ENCODE measurements at regions not wholly inside any gene's neighbourhood (a gene's known extent, or its start where the extent isn't known, plus 50 kb on each side); places are given as distances from the start of the nearest gene placed in this dataset.

DNA sequence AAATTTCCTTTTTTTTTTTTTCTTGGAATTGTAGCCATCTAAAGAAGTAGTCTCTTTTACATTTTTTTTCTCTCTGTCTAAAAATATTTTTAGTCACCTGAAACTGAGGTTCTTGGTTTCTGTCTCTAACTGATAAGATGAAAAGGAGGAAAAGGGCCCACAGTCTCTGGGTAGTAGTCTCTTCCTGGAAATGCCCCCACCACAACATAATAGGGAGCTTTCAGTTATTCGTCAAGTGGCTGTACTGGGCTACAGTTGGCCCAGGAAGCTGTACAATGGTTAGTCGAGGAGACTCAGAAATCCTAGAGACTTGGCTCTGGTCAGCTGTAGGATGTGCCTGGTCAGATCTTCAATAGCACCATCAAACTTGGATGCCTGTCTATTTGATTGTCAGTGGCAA is 163.4 kb downstream of the ACTRT1 start:
- TF ChIP-seq CREB1 (CRISPR knock-in tag; IDR thresholded peaks at IDR 0.05; ENCODE audit: low read depth) = no peak
- TF ChIP-seq, protein P1, sequence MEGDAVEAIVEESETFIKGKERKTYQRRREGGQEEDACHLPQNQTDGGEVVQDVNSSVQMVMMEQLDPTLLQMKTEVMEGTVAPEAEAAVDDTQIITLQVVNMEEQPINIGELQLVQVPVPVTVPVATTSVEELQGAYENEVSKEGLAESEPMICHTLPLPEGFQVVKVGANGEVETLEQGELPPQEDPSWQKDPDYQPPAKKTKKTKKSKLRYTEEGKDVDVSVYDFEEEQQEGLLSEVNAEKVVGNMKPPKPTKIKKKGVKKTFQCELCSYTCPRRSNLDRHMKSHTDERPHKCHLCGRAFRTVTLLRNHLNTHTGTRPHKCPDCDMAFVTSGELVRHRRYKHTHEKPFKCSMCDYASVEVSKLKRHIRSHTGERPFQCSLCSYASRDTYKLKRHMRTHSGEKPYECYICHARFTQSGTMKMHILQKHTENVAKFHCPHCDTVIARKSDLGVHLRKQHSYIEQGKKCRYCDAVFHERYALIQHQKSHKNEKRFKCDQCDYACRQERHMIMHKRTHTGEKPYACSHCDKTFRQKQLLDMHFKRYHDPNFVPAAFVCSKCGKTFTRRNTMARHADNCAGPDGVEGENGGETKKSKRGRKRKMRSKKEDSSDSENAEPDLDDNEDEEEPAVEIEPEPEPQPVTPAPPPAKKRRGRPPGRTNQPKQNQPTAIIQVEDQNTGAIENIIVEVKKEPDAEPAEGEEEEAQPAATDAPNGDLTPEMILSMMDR (conservative IDR thresholded peaks at IDR 0.05; ENCODE audit: low read depth in 2 of 2) = no peak
- no peak for TF ChIP-seq EZH2 (IDR thresholded peaks at IDR 0.05; ENCODE audit: low read depth, unreplicated experiment)
- no peak for TF ChIP-seq POLR2AphosphoS5 (IDR thresholded peaks at IDR 0.05; ENCODE audit: low read depth)
- no peak for TF ChIP-seq JUNB (IDR thresholded peaks at IDR 0.05; ENCODE audit: unreplicated experiment)
- no peak for TF ChIP-seq EZH2phosphoT487 (IDR thresholded peaks at IDR 0.05; ENCODE audit: unreplicated experiment)
- TF ChIP-seq REST (IDR thresholded peaks at IDR 0.05; ENCODE audit: unreplicated experiment) = no peak
- no peak for TF ChIP-seq ZNF331 (CRISPR knock-in tag; IDR thresholded peaks at IDR 0.05; ENCODE audit: low read depth)
- TF ChIP-seq, protein P2, sequence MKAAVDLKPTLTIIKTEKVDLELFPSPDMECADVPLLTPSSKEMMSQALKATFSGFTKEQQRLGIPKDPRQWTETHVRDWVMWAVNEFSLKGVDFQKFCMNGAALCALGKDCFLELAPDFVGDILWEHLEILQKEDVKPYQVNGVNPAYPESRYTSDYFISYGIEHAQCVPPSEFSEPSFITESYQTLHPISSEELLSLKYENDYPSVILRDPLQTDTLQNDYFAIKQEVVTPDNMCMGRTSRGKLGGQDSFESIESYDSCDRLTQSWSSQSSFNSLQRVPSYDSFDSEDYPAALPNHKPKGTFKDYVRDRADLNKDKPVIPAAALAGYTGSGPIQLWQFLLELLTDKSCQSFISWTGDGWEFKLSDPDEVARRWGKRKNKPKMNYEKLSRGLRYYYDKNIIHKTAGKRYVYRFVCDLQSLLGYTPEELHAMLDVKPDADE (IDR thresholded peaks at IDR 0.05) = no peak
- no peak for TF ChIP-seq NANOG (IDR thresholded peaks at IDR 0.05; ENCODE audit: borderline replicate concordance)
- TF ChIP-seq ZNF114 (CRISPR knock-in tag; IDR thresholded peaks at IDR 0.05) = no peak
- TF ChIP-seq STAT1 (IDR thresholded peaks at IDR 0.05; ENCODE audit: unreplicated experiment) = no peak
- TF ChIP-seq, protein P3, sequence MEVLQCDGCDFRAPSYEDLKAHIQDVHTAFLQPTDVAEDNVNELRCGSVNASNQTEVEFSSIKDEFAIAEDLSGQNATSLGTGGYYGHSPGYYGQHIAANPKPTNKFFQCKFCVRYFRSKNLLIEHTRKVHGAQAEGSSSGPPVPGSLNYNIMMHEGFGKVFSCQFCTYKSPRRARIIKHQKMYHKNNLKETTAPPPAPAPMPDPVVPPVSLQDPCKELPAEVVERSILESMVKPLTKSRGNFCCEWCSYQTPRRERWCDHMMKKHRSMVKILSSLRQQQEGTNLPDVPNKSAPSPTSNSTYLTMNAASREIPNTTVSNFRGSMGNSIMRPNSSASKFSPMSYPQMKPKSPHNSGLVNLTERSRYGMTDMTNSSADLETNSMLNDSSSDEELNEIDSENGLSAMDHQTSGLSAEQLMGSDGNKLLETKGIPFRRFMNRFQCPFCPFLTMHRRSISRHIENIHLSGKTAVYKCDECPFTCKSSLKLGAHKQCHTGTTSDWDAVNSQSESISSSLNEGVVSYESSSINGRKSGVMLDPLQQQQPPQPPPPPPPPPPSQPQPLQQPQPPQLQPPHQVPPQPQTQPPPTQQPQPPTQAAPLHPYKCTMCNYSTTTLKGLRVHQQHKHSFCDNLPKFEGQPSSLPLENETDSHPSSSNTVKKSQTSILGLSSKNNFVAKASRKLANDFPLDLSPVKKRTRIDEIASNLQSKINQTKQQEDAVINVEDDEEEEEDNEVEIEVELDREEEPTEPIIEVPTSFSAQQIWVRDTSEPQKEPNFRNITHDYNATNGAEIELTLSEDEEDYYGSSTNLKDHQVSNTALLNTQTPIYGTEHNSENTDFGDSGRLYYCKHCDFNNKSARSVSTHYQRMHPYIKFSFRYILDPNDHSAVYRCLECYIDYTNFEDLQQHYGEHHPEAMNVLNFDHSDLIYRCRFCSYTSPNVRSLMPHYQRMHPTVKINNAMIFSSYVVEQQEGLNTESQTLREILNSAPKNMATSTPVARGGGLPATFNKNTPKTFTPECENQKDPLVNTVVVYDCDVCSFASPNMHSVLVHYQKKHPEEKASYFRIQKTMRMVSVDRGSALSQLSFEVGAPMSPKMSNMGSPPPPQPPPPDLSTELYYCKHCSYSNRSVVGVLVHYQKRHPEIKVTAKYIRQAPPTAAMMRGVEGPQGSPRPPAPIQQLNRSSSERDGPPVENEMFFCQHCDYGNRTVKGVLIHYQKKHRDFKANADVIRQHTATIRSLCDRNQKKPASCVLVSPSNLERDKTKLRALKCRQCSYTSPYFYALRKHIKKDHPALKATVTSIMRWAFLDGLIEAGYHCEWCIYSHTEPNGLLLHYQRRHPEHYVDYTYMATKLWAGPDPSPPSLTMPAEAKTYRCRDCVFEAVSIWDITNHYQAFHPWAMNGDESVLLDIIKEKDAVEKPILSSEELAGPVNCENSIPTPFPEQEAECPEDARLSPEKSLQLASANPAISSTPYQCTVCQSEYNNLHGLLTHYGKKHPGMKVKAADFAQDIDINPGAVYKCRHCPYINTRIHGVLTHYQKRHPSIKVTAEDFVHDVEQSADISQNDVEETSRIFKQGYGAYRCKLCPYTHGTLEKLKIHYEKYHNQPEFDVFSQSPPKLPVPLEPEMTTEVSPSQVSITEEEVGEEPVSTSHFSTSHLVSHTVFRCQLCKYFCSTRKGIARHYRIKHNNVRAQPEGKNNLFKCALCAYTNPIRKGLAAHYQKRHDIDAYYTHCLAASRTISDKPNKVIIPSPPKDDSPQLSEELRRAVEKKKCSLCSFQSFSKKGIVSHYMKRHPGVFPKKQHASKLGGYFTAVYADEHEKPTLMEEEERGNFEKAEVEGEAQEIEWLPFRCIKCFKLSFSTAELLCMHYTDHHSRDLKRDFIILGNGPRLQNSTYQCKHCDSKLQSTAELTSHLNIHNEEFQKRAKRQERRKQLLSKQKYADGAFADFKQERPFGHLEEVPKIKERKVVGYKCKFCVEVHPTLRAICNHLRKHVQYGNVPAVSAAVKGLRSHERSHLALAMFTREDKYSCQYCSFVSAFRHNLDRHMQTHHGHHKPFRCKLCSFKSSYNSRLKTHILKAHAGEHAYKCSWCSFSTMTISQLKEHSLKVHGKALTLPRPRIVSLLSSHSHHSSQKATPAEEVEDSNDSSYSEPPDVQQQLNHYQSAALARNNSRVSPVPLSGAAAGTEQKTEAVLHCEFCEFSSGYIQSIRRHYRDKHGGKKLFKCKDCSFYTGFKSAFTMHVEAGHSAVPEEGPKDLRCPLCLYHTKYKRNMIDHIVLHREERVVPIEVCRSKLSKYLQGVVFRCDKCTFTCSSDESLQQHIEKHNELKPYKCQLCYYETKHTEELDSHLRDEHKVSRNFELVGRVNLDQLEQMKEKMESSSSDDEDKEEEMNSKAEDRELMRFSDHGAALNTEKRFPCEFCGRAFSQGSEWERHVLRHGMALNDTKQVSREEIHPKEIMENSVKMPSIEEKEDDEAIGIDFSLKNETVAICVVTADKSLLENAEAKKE (CRISPR knock-in tag; IDR thresholded peaks at IDR 0.05) = no peak

Data from GM23338 (cell line).